HG03108 (cell line): ENCODE measurements at regions not wholly inside any gene's neighbourhood (a gene's known extent, or its start where the extent isn't known, plus 50 kb on each side); places are given as distances from the start of the nearest gene placed in this dataset.

Source experiments
- ATAC-seq: cut with Tn5 transposase; IDR thresholded peaks from one replicate; pipeline ENCODE4 v1.9.1; 2021; ENCODE audit warnings: moderate library complexity; ENCODE audit not compliant: unreplicated experiment

- no peak for ATAC-seq
Measured at GRCh38 chr5:124692950-124693349, 53.5 kb downstream of the ZNF608 start.

GRCh38 chr5:124692324-124692723 is 54.1 kb downstream of the ZNF608 start:
- no peak for ATAC-seq

DNA sequence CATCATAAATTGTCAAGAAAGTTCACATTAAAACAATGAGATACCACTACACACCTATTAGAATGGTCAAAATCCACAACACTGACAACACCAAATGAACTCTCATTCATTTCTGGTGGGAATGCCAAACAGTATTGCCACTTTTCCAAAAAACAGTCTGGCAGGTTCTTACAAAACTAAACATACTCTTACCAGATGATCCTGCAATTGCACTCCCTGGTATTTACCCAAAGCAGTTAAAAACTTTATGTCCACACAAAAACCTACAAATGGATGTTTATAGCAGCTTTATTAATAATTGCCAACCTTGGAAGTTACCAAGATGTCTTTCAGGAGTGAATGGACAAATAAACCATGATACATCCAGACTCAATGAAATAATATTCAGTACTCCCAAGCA is 56.8 kb downstream of the ZNF608 start:
- ATAC-seq = no peak

DNA sequence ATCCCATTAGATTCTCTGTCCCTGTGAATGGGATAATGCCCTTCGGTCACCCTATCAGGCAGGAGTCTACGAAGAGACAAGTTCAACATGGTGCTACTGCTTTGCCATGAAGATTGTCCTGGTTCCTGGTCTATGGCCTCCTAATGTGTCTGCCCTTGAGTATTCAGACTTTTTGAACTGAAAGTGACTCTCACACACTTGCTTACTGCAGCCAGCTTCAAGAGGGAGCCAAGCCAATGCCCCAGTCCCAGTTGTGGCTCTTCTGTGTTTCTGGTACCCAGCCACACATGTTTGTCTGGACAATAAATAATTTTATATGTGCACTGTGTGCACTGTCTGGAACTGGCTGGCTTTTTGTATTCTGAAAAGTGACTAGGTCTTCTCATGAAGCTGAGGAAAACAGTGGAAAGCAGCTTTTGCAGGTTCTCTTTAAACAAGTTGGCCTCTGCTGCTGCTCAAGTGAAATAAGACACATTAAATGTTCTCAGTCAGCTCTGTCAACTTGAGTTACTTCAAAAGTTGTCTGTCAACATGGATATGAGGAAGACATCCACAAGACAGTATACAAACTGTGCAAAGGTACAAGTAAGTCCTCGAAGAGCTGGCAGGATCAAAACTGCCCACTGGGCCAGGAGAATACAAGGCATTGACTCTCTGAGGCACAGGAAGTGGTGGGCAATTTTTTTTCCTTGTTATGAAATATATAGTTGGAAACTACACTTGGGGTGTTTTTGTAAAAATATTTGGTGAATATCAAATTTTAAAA is 60.0 kb downstream of the ZNF608 start:
- ATAC-seq = no peak

GRCh38 chr5:124685404-124685930 is 61.0 kb downstream of the ZNF608 start:
- ATAC-seq = no peak

DNA sequence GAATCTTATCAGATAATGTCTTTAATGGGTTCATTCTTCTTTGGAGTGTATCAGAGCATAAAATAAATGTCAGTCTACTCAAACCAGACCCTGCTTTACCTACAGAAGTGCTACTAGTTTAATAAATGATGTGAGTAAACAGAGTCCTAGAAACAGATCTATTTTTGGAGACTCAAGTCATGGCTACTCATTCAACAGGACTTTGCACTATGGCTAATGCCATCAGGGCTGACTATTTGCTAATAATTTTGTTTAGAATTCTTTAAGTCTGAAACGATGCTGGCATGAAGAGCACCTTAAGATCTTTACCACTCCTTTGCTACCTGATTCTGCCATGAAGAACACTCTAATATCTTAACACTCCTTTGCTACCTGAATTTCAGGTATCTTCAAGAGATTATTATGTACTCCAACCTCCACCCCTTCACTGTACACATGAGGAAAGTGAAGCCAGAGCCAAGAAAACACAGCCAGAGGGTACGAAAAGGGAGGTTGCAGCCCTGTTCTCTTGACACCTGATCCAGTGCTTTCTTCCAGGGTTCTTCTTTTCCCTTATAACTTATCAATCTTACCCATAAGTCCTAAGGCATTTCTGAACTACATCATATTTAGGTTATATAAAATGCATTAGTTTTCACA is 62.4 kb downstream of the ZNF608 start:
- ATAC-seq = no peak

- ATAC-seq = no peak
Measured at GRCh38 chr5:124679578-124680199, 66.8 kb downstream of the ZNF608 start.

DNA sequence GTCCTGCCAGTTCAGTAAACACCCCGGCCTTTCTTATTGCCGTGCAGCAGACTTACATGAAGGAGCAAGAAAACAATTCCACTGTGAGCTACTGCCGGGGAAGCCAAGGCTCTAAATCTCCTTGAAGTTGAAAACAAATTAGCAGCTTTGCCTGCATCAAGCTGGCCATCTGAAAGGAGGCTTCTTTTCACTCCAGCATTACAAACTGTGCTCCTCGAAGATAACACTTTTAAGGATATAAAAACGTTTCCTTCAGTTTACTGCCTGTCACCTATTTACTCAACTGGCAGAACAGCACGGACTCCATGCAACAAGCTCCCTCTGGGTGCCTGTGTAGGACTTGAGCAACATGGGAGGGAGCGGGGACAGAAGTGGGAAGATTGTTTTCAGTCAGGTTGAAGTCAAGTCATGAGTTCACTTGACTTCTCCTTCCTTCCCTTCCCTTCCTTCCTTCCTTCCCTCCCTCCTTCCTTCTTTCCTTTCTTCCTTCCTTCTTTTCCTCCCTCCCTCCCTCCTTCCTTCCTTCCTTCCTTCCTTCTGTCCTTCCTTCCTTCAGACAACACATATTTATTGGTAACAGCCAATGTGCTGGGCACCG is 67.4 kb downstream of the ZNF608 start:
- no peak for ATAC-seq

- ATAC-seq = no peak
Measured at GRCh38 chr5:124678468-124678867, 68.0 kb downstream of the ZNF608 start.

DNA sequence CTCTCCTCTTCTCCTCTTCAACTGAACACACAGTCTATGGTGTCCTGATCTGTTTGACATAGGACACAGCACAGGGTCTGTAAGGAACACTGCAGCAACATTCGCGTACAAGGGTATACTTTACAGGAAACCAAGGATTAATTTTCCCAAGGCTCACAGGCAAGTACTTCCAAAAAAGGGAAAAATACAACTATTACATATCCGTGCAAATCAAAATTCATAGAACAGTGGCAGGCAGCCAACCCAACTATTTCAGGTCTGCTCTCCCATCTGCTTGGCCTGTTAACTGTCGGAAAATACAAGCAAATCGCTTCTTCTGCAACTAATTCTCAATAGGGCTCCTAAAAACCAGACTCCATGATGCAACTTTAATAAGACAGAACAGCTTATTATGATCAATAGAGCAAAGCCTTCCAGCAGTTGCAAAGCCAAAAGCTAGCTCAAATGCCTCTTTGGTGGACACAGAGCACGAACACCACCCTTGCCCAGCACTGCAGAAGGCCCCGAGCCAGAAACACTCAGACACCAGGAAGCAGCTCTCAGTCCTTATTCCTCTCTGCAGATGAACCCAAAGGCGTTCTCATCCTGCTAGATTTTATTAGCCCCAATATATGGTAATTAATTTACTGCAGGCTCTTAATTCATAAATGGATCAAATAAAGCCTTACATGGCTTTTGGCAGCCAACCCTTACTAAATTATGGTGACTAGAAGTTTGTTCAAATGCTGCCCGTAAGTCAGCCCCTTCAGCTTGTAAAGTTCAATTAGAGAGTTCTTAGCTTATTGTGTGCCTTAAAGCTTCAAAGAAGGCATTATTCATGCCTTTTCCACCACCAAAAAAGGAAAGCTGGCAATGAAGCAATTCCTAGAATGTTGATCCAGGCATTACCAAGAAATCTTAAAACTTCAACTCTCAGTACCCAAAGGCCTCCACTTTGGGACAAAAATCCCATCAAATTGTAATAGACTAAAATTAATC is 68.8 kb downstream of the ZNF608 start:
- ATAC-seq = no peak

DNA sequence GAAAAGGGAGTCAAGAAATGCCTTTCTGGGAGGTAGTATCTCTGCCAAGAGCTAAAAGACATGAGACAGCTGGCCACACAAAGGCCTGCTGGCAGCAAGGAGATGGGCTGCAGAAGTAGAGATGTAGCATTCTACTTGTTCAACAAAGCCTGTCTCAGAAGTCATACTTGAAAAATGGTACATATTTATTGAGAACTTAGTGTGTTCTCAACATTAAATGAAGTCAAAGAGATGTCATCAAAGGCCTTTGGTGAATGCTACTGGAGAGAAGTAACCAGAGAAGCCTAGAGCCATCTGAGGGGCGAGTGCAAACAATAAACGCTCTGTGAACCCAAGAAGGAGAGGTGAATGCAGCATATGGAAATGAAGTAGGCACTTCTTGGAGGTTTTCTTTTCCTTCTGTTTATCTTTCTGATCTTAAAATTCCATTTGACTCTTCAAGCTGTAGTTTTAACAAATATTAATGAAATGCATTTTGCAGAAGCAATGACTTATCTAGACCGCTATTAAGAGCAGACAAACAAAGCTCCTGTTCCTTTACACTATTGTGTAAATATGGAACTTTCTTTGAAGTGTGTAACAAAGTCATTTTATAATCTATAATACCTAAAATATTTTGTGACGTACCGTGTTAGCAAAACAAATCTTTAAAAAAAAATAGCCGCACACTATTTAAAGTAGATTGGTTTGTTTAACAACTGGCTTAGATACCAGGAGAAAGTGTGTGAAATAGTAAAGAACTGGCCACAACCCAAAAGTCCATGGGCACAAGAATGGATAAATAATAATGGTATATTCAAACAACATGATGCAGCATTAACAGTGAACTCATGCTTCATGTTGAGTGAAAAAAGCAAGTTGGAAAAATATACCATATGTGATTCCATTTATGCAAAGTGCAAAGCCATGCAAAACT is 70.2 kb downstream of the ZNF608 start:
- ATAC-seq = no peak

DNA sequence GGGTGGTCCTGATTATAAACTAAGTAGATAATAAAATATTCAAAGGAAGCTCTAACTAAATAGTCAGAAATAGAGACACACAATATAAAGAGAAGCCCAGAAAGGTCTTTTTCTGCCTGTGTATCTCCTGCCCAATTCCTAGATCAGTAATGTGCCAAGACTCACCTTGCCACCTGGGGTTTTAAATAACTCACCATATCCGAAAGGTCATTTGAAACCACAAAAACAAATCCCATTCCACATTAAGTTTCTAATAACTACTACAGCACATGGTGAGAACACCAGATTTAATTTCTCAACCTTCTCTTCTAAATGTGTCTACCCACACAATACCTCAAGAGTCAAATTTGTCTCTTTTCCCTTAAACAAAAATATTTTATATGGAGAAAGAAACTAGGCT is 75.2 kb downstream of the ZNF608 start:
- ATAC-seq = no peak

- ATAC-seq = no peak
Measured at GRCh38 chr5:124670722-124671184, 75.7 kb downstream of the ZNF608 start.

DNA sequence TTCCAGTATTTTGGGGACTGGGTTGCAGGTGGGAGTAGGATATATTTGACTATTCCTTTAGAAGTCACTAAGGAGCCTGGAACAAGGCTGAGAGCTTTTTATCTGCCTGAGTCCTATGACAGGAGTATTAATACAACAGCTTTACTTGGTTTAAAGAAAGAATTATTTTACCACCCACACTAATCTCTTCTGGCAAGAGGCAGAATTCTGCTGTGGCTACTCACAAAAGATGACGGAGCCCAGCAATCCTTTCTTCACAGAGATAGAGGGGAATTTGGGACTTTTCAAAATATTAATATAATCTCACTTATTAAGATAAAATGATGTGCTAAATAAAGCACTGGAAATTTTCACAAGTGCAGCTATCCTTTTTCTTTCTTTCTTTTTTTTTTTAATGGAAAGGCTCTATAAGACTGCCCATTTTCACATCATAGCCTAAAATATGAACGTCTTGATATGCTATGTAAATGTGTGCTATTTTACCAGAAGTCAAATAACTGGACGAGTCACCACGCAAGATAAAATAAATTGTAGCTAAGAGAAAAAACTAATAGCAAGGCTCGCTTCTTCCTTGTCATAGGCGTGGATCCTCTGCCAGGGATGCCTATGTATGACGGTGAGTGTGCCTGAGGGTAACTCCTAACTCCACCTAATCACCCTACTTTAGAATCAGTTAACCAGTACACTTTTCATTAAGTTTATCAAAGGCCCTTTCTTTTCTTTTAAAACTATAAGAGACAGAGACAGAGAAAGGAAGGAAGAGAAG is 76.3 kb downstream of the ZNF608 start:
- no peak for ATAC-seq

GRCh38 chr5:124669300-124669648 is 77.2 kb downstream of the ZNF608 start:
- no peak for ATAC-seq

GRCh38 chr5:124668353-124669299 is 77.8 kb downstream of the ZNF608 start:
- no peak for ATAC-seq

DNA sequence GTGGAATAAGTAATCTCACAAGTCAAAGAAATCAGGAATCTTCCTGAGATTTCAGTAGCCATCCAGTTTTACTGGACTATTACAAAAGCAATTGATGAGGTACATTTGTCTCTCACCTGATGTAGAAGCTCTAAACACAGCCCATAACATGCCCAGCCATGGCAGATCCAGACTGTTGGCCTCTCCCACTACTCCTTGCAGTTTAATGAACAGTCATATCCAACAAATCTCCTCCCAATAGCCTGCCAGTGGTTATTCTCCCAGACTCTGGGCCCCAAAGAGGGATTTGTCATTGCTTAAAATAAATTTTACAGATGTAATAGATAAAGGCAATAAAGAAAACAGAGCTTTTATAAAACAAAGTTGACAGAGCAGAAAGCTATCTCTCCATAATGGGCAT is 80.8 kb downstream of the ZNF608 start:
- ATAC-seq = no peak
